HepG2 (cell line): ENCODE measurements at regions not wholly inside any gene's neighbourhood (a gene's known extent, or its start where the extent isn't known, plus 50 kb on each side); places are given as distances from the start of the nearest gene placed in this dataset.

ENCODE experiments used
- BATF2 ChIP-seq: sonication (generic); formaldehyde crosslinking; IDR thresholded peaks from 2 replicates; pipeline ENCODE4 v1.8.0; 2022; ENCODE audit warnings: mild to moderate bottlenecking, missing genetic modification reagents, moderate library complexity
- KDM5A ChIP-seq: fragments of 200-600 bp; sonication (generic); IDR thresholded peaks from 2 replicates; pipeline ENCODE4 v1.7.0; 2018; ENCODE audit warnings: antibody characterized with exemption, mild to moderate bottlenecking, low read length, borderline replicate concordance
- KLF12 ChIP-seq: sonication (generic); formaldehyde crosslinking; IDR thresholded peaks from 2 replicates; pipeline ENCODE4 v1.4.0; 2020; ENCODE audit warnings: missing genetic modification reagents, borderline replicate concordance
- NCOR1 ChIP-seq: fragments of 200-600 bp; sonication (generic); IDR thresholded peaks from 2 replicates; pipeline ENCODE4 v1.7.0; 2017; ENCODE audit warnings: antibody characterized with exemption, low read length, borderline replicate concordance
- PAF1 ChIP-seq: IDR thresholded peaks from 2 replicates; pipeline ENCODE4 v1.6.1; 2016; ENCODE audit warnings: missing genetic modification reagents, missing compliant biosample characterization
- SIX1 ChIP-seq: sonication (generic); formaldehyde crosslinking; IDR thresholded peaks from 2 replicates; pipeline ENCODE4 v1.4.0; 2020; ENCODE audit warnings: missing genetic modification reagents, borderline replicate concordance
- SOX6 ChIP-seq, 2 experiments: fragments of 450-650 bp in 1 of 2; sonication (generic) in 1 of 2; formaldehyde crosslinking in 1 of 2; IDR thresholded peaks; 2 replicates each; pipeline versions ENCODE4 v1.4.0 to v1.6.1; 2017 to 2020; ENCODE audit warnings: antibody characterized with exemption in 1 of 2, mild to moderate bottlenecking in 1 of 2, missing genetic modification reagents in 1 of 2
- THAP9 ChIP-seq: sonication (generic); formaldehyde crosslinking; IDR thresholded peaks from 2 replicates; pipeline ENCODE4; 2020; ENCODE audit warnings: missing genetic modification reagents, mild to moderate bottlenecking, borderline replicate concordance
- ZNF160 ChIP-seq: sonication (generic); formaldehyde crosslinking; IDR thresholded peaks from 2 replicates; pipeline ENCODE4 v1.8.0; 2022; ENCODE audit warnings: mild to moderate bottlenecking, inconsistent platforms, missing genetic modification reagents
- TF ChIP-seq, protein P1 (sequence below): sonication (generic); formaldehyde crosslinking; IDR thresholded peaks from 2 replicates; pipeline ENCODE4 v1.5.0; 2020; ENCODE audit warnings: mild to moderate bottlenecking, missing genetic modification reagents, borderline replicate concordance
- TF ChIP-seq, protein P2 (sequence below): sonication (generic); formaldehyde crosslinking; IDR thresholded peaks from 2 replicates; pipeline ENCODE4 v1.4.0; 2020; ENCODE audit warnings: mild to moderate bottlenecking, low read depth, missing genetic modification reagents
- TF ChIP-seq, protein P3 (sequence below): sonication (generic); formaldehyde crosslinking; IDR thresholded peaks from 2 replicates; pipeline ENCODE4 v1.4.0; 2020; ENCODE audit warnings: missing genetic modification reagents

GRCh38 chrX:30979271-30979670, 90.2 kb upstream of the TAB3 start (continued):
- TF ChIP-seq, protein P1, sequence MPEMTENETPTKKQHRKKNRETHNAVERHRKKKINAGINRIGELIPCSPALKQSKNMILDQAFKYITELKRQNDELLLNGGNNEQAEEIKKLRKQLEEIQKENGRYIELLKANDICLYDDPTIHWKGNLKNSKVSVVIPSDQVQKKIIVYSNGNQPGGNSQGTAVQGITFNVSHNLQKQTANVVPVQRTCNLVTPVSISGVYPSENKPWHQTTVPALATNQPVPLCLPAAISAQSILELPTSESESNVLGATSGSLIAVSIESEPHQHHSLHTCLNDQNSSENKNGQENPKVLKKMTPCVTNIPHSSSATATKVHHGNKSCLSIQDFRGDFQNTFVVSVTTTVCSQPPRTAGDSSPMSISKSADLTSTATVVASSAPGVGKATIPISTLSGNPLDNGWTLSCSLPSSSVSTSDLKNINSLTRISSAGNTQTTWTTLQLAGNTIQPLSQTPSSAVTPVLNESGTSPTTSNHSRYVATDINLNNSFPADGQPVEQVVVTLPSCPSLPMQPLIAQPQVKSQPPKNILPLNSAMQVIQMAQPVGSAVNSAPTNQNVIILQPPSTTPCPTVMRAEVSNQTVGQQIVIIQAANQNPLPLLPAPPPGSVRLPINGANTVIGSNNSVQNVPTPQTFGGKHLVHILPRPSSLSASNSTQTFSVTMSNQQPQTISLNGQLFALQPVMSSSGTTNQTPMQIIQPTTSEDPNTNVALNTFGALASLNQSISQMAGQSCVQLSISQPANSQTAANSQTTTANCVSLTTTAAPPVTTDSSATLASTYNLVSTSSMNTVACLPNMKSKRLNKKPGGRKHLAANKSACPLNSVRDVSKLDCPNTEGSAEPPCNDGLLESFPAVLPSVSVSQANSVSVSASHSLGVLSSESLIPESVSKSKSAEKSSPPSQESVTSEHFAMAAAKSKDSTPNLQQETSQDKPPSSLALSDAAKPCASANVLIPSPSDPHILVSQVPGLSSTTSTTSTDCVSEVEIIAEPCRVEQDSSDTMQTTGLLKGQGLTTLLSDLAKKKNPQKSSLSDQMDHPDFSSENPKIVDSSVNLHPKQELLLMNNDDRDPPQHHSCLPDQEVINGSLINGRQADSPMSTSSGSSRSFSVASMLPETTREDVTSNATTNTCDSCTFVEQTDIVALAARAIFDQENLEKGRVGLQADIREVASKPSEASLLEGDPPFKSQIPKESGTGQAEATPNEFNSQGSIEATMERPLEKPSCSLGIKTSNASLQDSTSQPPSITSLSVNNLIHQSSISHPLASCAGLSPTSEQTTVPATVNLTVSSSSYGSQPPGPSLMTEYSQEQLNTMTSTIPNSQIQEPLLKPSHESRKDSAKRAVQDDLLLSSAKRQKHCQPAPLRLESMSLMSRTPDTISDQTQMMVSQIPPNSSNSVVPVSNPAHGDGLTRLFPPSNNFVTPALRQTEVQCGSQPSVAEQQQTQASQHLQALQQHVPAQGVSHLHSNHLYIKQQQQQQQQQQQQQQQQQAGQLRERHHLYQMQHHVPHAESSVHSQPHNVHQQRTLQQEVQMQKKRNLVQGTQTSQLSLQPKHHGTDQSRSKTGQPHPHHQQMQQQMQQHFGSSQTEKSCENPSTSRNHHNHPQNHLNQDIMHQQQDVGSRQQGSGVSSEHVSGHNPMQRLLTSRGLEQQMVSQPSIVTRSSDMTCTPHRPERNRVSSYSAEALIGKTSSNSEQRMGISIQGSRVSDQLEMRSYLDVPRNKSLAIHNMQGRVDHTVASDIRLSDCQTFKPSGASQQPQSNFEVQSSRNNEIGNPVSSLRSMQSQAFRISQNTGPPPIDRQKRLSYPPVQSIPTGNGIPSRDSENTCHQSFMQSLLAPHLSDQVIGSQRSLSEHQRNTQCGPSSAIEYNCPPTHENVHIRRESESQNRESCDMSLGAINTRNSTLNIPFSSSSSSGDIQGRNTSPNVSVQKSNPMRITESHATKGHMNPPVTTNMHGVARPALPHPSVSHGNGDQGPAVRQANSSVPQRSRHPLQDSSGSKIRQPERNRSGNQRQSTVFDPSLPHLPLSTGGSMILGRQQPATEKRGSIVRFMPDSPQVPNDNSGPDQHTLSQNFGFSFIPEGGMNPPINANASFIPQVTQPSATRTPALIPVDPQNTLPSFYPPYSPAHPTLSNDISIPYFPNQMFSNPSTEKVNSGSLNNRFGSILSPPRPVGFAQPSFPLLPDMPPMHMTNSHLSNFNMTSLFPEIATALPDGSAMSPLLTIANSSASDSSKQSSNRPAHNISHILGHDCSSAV (CRISPR knock-in tag): no peak
- no peak for TF ChIP-seq SOX6 (IDR thresholded peaks at IDR 0.05)
- TF ChIP-seq SOX6 (CRISPR knock-in tag; IDR thresholded peaks at IDR 0.05): peak; percentile 31; the same call in 1 of the 2 replicates
- TF ChIP-seq, protein P2, sequence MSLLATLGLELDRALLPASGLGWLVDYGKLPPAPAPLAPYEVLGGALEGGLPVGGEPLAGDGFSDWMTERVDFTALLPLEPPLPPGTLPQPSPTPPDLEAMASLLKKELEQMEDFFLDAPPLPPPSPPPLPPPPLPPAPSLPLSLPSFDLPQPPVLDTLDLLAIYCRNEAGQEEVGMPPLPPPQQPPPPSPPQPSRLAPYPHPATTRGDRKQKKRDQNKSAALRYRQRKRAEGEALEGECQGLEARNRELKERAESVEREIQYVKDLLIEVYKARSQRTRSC: no peak
- TF ChIP-seq BATF2 (CRISPR knock-in tag): no peak
- no peak for TF ChIP-seq ZNF160 (CRISPR knock-in tag)
- TF ChIP-seq, protein P3, sequence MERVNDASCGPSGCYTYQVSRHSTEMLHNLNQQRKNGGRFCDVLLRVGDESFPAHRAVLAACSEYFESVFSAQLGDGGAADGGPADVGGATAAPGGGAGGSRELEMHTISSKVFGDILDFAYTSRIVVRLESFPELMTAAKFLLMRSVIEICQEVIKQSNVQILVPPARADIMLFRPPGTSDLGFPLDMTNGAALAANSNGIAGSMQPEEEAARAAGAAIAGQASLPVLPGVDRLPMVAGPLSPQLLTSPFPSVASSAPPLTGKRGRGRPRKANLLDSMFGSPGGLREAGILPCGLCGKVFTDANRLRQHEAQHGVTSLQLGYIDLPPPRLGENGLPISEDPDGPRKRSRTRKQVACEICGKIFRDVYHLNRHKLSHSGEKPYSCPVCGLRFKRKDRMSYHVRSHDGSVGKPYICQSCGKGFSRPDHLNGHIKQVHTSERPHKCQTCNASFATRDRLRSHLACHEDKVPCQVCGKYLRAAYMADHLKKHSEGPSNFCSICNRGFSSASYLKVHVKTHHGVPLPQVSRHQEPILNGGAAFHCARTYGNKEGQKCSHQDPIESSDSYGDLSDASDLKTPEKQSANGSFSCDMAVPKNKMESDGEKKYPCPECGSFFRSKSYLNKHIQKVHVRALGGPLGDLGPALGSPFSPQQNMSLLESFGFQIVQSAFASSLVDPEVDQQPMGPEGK (CRISPR knock-in tag): peak; percentile 80
- no peak for TF ChIP-seq KDM5A
- no peak for TF ChIP-seq THAP9 (CRISPR knock-in tag)
- TF ChIP-seq PAF1 (CRISPR knock-in tag): no peak
- no peak for TF ChIP-seq KLF12 (CRISPR knock-in tag)
- TF ChIP-seq NCOR1: peak; percentile 54; the same call in 1 of the 2 replicates
- TF ChIP-seq SIX1: no peak
